ENCODE measurements at regions not wholly inside any gene's neighbourhood (a gene's known extent, or its start where the extent isn't known, plus 50 kb on each side); places are given as distances from the start of the nearest gene placed in this dataset.
A peak's percentile ranks its signal among the peaks of the same experiment; 100 is the strongest.
"Not testable (repeated sequence)": the region's sequence is repeated elsewhere in the genome, so short reads cannot be mapped to it uniquely, and the experiment has no call there.

DNA sequence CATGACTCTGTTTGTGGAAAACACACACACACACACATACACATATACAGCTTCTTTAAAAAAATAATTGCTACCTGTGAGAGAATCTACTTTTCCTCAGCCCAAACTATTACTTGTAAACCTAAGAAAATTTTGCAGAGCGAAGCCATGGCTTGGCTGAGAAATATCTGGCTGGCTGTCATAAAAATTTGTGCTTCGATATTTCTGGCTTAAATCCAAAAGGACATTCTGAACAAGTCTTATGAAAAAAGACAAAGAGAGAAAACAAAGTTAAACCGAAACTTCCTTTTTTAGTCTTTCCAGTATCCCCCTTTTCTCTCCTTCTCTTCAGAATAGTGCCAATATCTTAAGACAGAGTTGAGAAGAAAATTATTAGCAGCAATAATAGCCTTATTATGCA, 2048.0 kb downstream of the SUCLG1 start:
- no peak for TF ChIP-seq Cebpa-rat (IDR thresholded peaks at IDR 0.05)
- H4K20me1 ChIP-seq, result no peaks in the 10 kb centered on the region
- peaks cover 8% of the 10 kb centered on the region; the same call in 1 of the 2 replicates for H3K4me1 ChIP-seq
- H3K27me3 ChIP-seq, result no peaks in the 10 kb centered on the region
- H3K9me3 ChIP-seq, result no peaks in the 10 kb centered on the region
- H3K27ac ChIP-seq, result no peak overlapping the region
- no peaks in the 10 kb centered on the region for H3K36me3 ChIP-seq
- no peak overlapping the region for H3K9ac ChIP-seq
- no peak overlapping the region for H3K4me2 ChIP-seq
- no peak overlapping the region for H3K4me3 ChIP-seq

GRCh38 chr2:82395531-82395930, 2063.5 kb downstream of the SUCLG1 start:
- H3K27me3 ChIP-seq, result no peaks in the 10 kb centered on the region
- no peak overlapping the region for H3K27ac ChIP-seq
- no peak overlapping the region for H3K9ac ChIP-seq
- no peaks in the 10 kb centered on the region for H3K36me3 ChIP-seq
- H3K4me2 ChIP-seq, result no peak overlapping the region
- no peaks in the 10 kb centered on the region for H4K20me1 ChIP-seq
- no peaks in the 10 kb centered on the region for H3K4me1 ChIP-seq
- H3K4me3 ChIP-seq, result no peak overlapping the region
- no peaks in the 10 kb centered on the region for H3K9me3 ChIP-seq
- no peak for TF ChIP-seq Cebpa-rat (IDR thresholded peaks at IDR 0.05)

- H3K36me3 ChIP-seq, result no peaks in the 10 kb centered on the region
- no peak overlapping the region for H3K4me2 ChIP-seq
- H3K4me1 ChIP-seq, result no peaks in the 10 kb centered on the region
- no peak overlapping the region for H3K27ac ChIP-seq
- H3K9ac ChIP-seq, result no peak overlapping the region
- no peak for TF ChIP-seq Cebpa-rat (IDR thresholded peaks at IDR 0.05)
- H3K4me3 ChIP-seq, result no peak overlapping the region
- no peaks in the 10 kb centered on the region for H4K20me1 ChIP-seq
- H3K27me3 ChIP-seq, result no peaks in the 10 kb centered on the region
- H3K9me3 ChIP-seq, result no peaks in the 10 kb centered on the region
These were observed 2067.7 kb downstream of the SUCLG1 start for GRCh38 chr2:82391386-82391785.

DNA sequence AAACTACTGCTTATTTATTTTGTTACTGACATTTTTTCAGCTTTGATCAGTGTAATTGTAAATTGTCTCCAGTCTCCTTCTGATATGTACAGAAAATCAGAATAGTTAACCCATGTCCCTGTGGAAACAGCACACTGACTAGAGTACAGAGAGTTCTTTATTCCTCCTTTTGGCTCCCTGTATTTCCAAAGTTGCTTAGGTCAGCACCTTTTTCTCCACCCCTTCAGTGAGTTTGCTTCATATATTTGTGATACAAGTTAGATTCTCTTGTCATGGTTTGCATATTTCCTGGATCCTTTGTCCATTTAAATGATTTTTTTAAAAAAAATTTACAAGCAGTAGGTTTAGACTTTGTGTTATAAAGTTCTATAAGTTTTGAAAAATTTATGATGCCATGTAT, 2051.1 kb upstream of the LRRTM1 start:
- H4K20me1 ChIP-seq, result no peaks in the 10 kb centered on the region
- no peak overlapping the region for H3K4me3 ChIP-seq
- H3K9ac ChIP-seq, result no peak overlapping the region
- H3K9me3 ChIP-seq, result no peaks in the 10 kb centered on the region
- H3K27me3 ChIP-seq, result no peaks in the 10 kb centered on the region
- H3K4me1 ChIP-seq, result no peaks in the 10 kb centered on the region
- H3K27ac ChIP-seq, result no peak overlapping the region
- TF ChIP-seq Cebpa-rat (IDR thresholded peaks at IDR 0.05), result no peak
- H3K36me3 ChIP-seq, result no peaks in the 10 kb centered on the region
- H3K4me2 ChIP-seq, result no peak overlapping the region

DNA sequence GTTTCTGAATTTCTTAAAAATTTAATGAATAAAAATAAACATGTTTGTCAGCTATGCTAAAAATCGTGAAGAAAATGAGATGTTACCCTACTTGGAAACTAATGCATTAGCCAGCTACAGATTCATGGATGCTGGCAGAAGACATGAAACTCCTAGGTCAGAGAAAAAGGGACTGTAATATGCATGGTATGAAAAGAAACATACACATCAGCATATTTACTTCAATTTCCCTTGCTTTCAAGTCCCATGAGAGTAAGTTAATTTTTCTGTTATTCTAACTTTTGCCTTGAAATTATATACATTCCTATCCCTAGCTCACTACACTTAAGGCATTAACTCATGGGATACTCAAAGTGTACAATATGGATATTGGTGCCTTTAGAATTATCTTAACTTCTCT, 2041.4 kb upstream of the LRRTM1 start:
- TF ChIP-seq Cebpa-rat (IDR thresholded peaks at IDR 0.05), result no peak
- no peaks in the 10 kb centered on the region for H4K20me1 ChIP-seq
- H3K4me2 ChIP-seq, result no peak overlapping the region
- no peaks in the 10 kb centered on the region for H3K36me3 ChIP-seq
- H3K4me3 ChIP-seq, result no peak overlapping the region
- peaks cover 2% of the 10 kb centered on the region; the same call in 1 of the 2 replicates for H3K4me1 ChIP-seq
- no peaks in the 10 kb centered on the region for H3K27me3 ChIP-seq
- no peak overlapping the region for H3K27ac ChIP-seq
- no peaks in the 10 kb centered on the region for H3K9me3 ChIP-seq
- H3K9ac ChIP-seq, result no peak overlapping the region

DNA sequence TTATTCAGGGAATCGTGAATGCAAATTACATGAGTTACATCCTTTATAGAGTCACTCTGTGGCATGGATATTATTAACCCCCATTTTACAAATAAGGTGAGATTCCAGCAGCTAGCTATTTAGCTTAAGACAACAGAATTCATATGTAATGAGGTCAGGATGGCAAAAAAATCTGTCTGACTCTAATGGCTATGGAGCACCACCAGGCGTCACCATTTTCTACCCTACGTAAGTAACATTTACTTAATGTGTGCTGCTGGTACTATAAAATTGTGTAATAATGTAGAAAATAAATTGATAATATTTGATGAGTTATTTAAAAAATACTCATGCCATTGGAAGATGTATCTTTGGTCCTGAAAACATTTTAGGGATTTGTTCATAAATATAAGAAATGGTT, 2040.1 kb upstream of the LRRTM1 start:
- Histone ChIP-seq H3K4me3 (no peak overlapping the region), H3K4me1 (peaks cover 7% of the 10 kb centered on the region; the same call in 1 of the 2 replicates), H3K9ac (no peak overlapping the region), H3K27me3 (no peaks in the 10 kb centered on the region), H3K27ac (no peak overlapping the region), H3K36me3 (no peaks in the 10 kb centered on the region), H4K20me1 (no peaks in the 10 kb centered on the region), H3K9me3 (no peaks in the 10 kb centered on the region), H3K4me2 (no peak overlapping the region)
- TF ChIP-seq Cebpa-rat (IDR thresholded peaks at IDR 0.05), result no peak

DNA sequence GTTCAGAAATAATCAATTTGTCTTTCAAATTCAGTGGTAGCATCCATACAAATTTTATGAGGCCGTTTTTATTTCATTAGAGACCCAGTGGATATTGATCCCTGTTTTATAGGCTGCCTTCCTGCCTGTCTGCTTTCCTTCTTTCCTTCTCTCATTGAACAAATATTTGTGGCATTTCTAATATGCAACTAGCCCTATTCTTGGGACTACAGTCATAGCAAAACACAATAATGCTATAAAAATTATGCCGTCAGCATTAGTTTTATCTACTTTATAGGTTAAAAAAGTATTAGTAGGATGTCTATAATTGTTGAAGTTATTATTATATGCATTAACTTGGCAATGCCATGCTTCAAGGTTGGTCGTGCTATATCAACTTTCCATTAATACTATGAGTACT, 2037.8 kb upstream of the LRRTM1 start:
- no peaks in the 10 kb centered on the region for H3K27me3 ChIP-seq
- TF ChIP-seq Cebpa-rat (IDR thresholded peaks at IDR 0.05), result no peak
- H3K36me3 ChIP-seq, result no peaks in the 10 kb centered on the region
- no peak overlapping the region for H3K9ac ChIP-seq
- H3K4me2 ChIP-seq, result no peak overlapping the region
- H3K27ac ChIP-seq, result no peak overlapping the region
- H3K9me3 ChIP-seq, result no peaks in the 10 kb centered on the region
- no peak overlapping the region for H3K4me3 ChIP-seq
- no peaks in the 10 kb centered on the region for H4K20me1 ChIP-seq
- peaks cover 7% of the 10 kb centered on the region; the same call in 1 of the 2 replicates for H3K4me1 ChIP-seq

DNA sequence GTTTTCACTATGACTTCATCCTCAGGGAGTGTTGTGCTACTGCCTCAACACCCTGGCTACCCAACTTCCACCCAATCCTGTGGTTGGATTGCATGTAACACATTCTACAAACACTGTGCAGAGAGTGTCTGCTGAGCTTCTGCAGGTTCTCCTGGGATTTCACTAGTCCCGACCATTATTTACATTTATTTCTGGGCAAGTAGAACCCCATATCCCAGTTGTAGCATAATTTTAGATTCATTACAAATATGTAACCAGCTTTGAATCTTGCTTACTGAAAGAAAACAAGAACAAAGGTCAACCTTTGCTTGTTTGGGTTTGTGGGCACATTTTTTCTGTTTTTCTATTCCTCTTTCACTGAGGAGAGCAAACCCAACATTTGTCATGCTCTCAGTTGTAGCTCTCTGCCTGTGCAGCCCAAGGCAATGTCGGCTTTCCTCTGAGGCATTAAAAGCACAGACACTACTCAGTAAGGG, 2036.1 kb upstream of the LRRTM1 start:
- peak overlapping the region; percentile 31 for H3K4me2 ChIP-seq

GRCh38 chr2:82339805-82340204, 2035.3 kb upstream of the LRRTM1 start:
- Histone ChIP-seq H4K20me1 (no peaks in the 10 kb centered on the region), H3K36me3 (no peaks in the 10 kb centered on the region), H3K9ac (no peak overlapping the region), H3K9me3 (no peaks in the 10 kb centered on the region), H3K4me1 (peaks cover 7% of the 10 kb centered on the region; the same call in 1 of the 2 replicates), H3K4me2 (no peak overlapping the region), H3K27me3 (no peaks in the 10 kb centered on the region), H3K27ac (no peak overlapping the region), H3K4me3 (no peak overlapping the region)
- no peak for TF ChIP-seq Cebpa-rat (IDR thresholded peaks at IDR 0.05)

More for the DNA sequence above, 2036.1 kb upstream of the LRRTM1 start:
- Histone ChIP-seq H4K20me1 (no peaks in the 10 kb centered on the region), H3K9me3 (no peaks in the 10 kb centered on the region), H3K4me1 (peaks cover 7% of the 10 kb centered on the region; the same call in 1 of the 2 replicates), H3K36me3 (no peaks in the 10 kb centered on the region), H3K27ac (no peak overlapping the region), H3K9ac (no peak overlapping the region), H3K27me3 (no peaks in the 10 kb centered on the region), H3K4me3 (no peak overlapping the region)
- no peak for TF ChIP-seq Cebpa-rat (IDR thresholded peaks at IDR 0.05)

DNA sequence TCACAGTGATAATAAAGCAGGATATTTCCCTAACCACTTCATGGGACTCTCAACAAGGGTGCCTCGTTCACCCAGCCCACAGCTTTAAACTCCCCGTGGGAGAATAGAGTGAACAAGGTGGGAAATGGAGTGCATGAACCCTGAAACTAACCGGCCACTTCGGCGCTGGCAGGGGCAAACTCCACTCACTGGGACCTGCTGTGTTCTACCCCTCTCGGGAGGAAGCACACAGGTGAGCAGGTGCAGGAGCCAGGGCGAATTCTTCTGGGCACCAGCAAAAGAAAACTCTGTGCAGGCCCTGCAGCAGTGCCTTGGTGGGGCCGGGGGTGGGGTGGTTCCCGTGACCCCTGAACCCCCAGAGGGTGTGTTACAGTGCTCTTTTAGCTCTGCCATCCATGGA, 2029.1 kb upstream of the LRRTM1 start:
- Histone ChIP-seq H3K4me3 (no peak overlapping the region), H3K9ac (no peak overlapping the region), H3K27me3 (no peaks in the 10 kb centered on the region), H3K27ac (no peak overlapping the region), H3K9me3 (no peaks in the 10 kb centered on the region), H3K4me1 (no peaks in the 10 kb centered on the region), H3K4me2 (no peak overlapping the region), H3K36me3 (no peaks in the 10 kb centered on the region), H4K20me1 (no peaks in the 10 kb centered on the region)
- TF ChIP-seq Cebpa-rat (IDR thresholded peaks at IDR 0.05), result no peak

DNA sequence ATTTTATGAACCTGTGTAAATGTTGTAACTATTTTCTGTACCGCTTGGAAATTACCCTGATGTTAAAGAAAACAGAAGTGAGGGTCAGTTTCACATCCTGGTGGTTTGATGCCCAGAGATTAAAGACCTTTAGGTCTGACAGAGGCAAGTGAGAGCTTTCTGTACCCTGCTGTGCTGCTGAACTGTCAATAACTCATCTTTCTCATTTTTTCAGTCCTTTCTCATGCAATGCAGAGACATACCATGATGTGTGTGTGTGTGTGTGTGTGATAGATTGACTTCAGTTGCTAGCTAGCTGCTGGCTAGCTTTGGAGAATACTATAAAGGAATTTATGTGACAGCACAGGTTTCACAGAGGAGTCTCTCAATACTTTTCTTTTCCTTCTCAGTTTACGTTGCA, 2025.6 kb upstream of the LRRTM1 start:
- TF ChIP-seq Cebpa-rat (IDR thresholded peaks at IDR 0.05), result no peak
- Histone ChIP-seq H3K9me3 (peaks cover 11% of the 10 kb centered on the region), H3K4me2 (no peak overlapping the region), H3K4me1 (no peaks in the 10 kb centered on the region), H3K27me3 (no peaks in the 10 kb centered on the region), H3K27ac (no peak overlapping the region), H3K4me3 (no peak overlapping the region), H4K20me1 (no peaks in the 10 kb centered on the region), H3K9ac (no peak overlapping the region), H3K36me3 (no peaks in the 10 kb centered on the region)

GRCh38 chr2:82326180-82326767, 2021.7 kb upstream of the LRRTM1 start:
- not testable (repeated sequence) for H3K4me3 ChIP-seq, H3K9ac ChIP-seq, H3K27ac ChIP-seq, H4K20me1 ChIP-seq, H3K4me1 ChIP-seq, H3K27me3 ChIP-seq, H3K36me3 ChIP-seq, H3K4me2 ChIP-seq
- peaks cover 11% of the 10 kb centered on the region for H3K9me3 ChIP-seq
